H9 (cell line): ENCODE measurements at regions not wholly inside any gene's neighbourhood (a gene's known extent, or its start where the extent isn't known, plus 50 kb on each side); places are given as distances from the start of the nearest gene placed in this dataset.

Experiments
- DNase-seq: peaks from one replicate; pipeline ENCODE4 v3.0.0-alpha.2; 2017
- H2AFZ ChIP-seq: one replicate; pipeline ENCODE4 v1.6.1; 2013; ENCODE audit warnings: mild to moderate bottlenecking, low read length, control low read depth, moderate library complexity
- H2AK5ac ChIP-seq: 2 replicates; pipeline ENCODE4 v1.6.1; 2013; ENCODE audit warnings: low read length, control low read depth, mixed read lengths; ENCODE audit not compliant: insufficient read length
- H2BK120ac ChIP-seq: one replicate; pipeline ENCODE4 v1.6.1; 2013; ENCODE audit warnings: low read depth, mild to moderate bottlenecking, low read length, control low read depth, inconsistent platforms; ENCODE audit not compliant: poor library complexity, severe bottlenecking
- H2BK12ac ChIP-seq: 2 replicates; pipeline ENCODE4 v1.6.1; 2013; ENCODE audit warnings: low read length, control low read depth, mixed read lengths, low read depth; ENCODE audit not compliant: insufficient read length
- H2BK15ac ChIP-seq: 2 replicates; pipeline ENCODE4 v1.6.1; 2013; ENCODE audit warnings: low read depth, low read length, control low read depth
- H2BK20ac ChIP-seq: one replicate; pipeline ENCODE4 v1.6.1; 2013; ENCODE audit warnings: low read depth, mild to moderate bottlenecking, low read length, control low read depth, inconsistent platforms; ENCODE audit not compliant: poor library complexity, severe bottlenecking
- H2BK5ac ChIP-seq: 2 replicates; pipeline ENCODE4 v1.6.1; 2013; ENCODE audit warnings: low read length, control low read depth, mixed read lengths; ENCODE audit not compliant: insufficient read length
- H3K14ac ChIP-seq: 2 replicates; pipeline ENCODE4 v1.6.1; 2013; ENCODE audit warnings: low read length, control low read depth; ENCODE audit not compliant: insufficient read depth
- H3K18ac ChIP-seq: 2 replicates; pipeline ENCODE4 v1.6.1; 2013; ENCODE audit warnings: low read depth, mild to moderate bottlenecking, mixed read lengths, low read length, control low read depth; ENCODE audit not compliant: insufficient read length
- H3K23ac ChIP-seq: 2 replicates; pipeline ENCODE4 v1.6.1; 2013; ENCODE audit warnings: low read length, control low read depth, mixed read lengths, low read depth; ENCODE audit not compliant: insufficient read length
- H3K23me2 ChIP-seq: 2 replicates; pipeline ENCODE4 v1.6.1; 2013; ENCODE audit warnings: low read depth, mild to moderate bottlenecking, mixed read lengths, low read length, control low read depth; ENCODE audit not compliant: insufficient read length, poor library complexity, severe bottlenecking
- H3K27ac ChIP-seq: 2 replicates; pipeline ENCODE4 v1.5.1; 2013; ENCODE audit warnings: low read length, control low read depth, mixed read lengths, low read depth; ENCODE audit not compliant: insufficient read length
- H3K27me3 ChIP-seq: 2 replicates; pipeline ENCODE4 v1.6.1; 2013; ENCODE audit warnings: low read length, control low read depth, inconsistent platforms; ENCODE audit not compliant: insufficient read depth
- H3K4ac ChIP-seq: 2 replicates; pipeline ENCODE4 v1.6.1; 2013; ENCODE audit warnings: low read depth, mild to moderate bottlenecking, control low read depth, inconsistent platforms, low read length, moderate library complexity
- H3K4me1 ChIP-seq: 2 replicates; pipeline ENCODE4 v1.6.1; 2013; ENCODE audit warnings: low read length, control low read depth, inconsistent platforms; ENCODE audit not compliant: insufficient read depth
- H3K4me2 ChIP-seq: 2 replicates; pipeline ENCODE4 v1.6.1; 2013; ENCODE audit warnings: low read length, control low read depth, mixed read lengths; ENCODE audit not compliant: insufficient read length, insufficient read depth
- H3K56ac ChIP-seq: 2 replicates; pipeline ENCODE4 v1.6.1; 2013; ENCODE audit warnings: low read depth, mild to moderate bottlenecking, mixed read lengths, low read length, control low read depth; ENCODE audit not compliant: insufficient read length
- H3K79me1 ChIP-seq: 2 replicates; pipeline ENCODE4 v1.6.1; 2013; ENCODE audit warnings: low read depth, mild to moderate bottlenecking, moderate library complexity, low read length, control low read depth, inconsistent platforms; ENCODE audit not compliant: insufficient read depth, poor library complexity, severe bottlenecking
- H3K79me2 ChIP-seq: 2 replicates; pipeline ENCODE4 v1.6.1; 2013; ENCODE audit warnings: low read length, control low read depth, inconsistent platforms; ENCODE audit not compliant: insufficient read depth
- H3K9ac ChIP-seq: 2 replicates; pipeline ENCODE4 v1.6.1; 2013; ENCODE audit warnings: low read length, control low read depth, mixed read lengths; ENCODE audit not compliant: insufficient read length; ENCODE audit errors: extremely low read depth
- H3K9me3 ChIP-seq: one replicate; pipeline ENCODE4 v1.6.1; 2013; ENCODE audit warnings: low read depth, low read length, inconsistent platforms; ENCODE audit not compliant: control insufficient read depth
- H3T11ph ChIP-seq: one replicate; pipeline ENCODE4 v1.6.1; 2013; ENCODE audit warnings: mild to moderate bottlenecking, low read length, control low read depth, inconsistent platforms
- H4K20me1 ChIP-seq: one replicate; pipeline ENCODE4 v1.6.1; 2013; ENCODE audit not compliant: control insufficient read depth, insufficient read length, insufficient read depth
- H4K5ac ChIP-seq: 2 replicates; pipeline ENCODE4 v1.6.1; 2013; ENCODE audit warnings: low read depth, mild to moderate bottlenecking, mixed read lengths, low read length, control low read depth; ENCODE audit not compliant: insufficient read length
- H4K8ac ChIP-seq: replicated peaks from 2 replicates; pipeline ENCODE4 v1.6.1; 2013; ENCODE audit warnings: low read length, control low read depth, mixed read lengths, low read depth; ENCODE audit not compliant: insufficient read length
- H4K91ac ChIP-seq: 2 replicates; pipeline ENCODE4 v1.6.1; 2013; ENCODE audit warnings: low read depth, mild to moderate bottlenecking, moderate library complexity, mixed read lengths, low read length, control low read depth; ENCODE audit not compliant: insufficient read length
- H3K27ac Mint-ChIP-seq, 3 experiments: 2 replicates in 2 of 3; 3 replicates in 1 of 3; pipeline ENCODE4 v1.8.0; 2020 to 2021; ENCODE audit warnings: mixed read lengths in 3 of 3, mild to moderate bottlenecking in 1 of 3, moderate library complexity in 1 of 3
- H3K27me3 Mint-ChIP-seq: 2 replicates; pipeline ENCODE4 v1.8.0; 2021; ENCODE audit warnings: low read depth, mild to moderate bottlenecking, moderate library complexity, mixed read lengths
- H3K36me3 Mint-ChIP-seq, 3 experiments: 2 replicates in 2 of 3; 3 replicates in 1 of 3; pipeline ENCODE4 v1.8.0; 2020 to 2021; ENCODE audit warnings: low read depth in 3 of 3, mixed read lengths in 3 of 3; ENCODE audit not compliant: insufficient read depth in 1 of 3
- H3K4me1 Mint-ChIP-seq, 2 experiments: 2 replicates each; pipeline ENCODE4 v1.8.0; 2020; ENCODE audit warnings: mixed read lengths in 2 of 2
- H3K4me3 Mint-ChIP-seq, 2 experiments: 2 replicates in 1 of 2; 3 replicates in 1 of 2; pipeline ENCODE4 v1.8.0; 2020 to 2021; ENCODE audit warnings: mild to moderate bottlenecking in 2 of 2, mixed read lengths in 2 of 2, moderate library complexity in 1 of 2
- H3K9me3 Mint-ChIP-seq, 2 experiments: 2 replicates in 1 of 2; 3 replicates in 1 of 2; pipeline ENCODE4 v1.8.0; 2020; ENCODE audit warnings: mild to moderate bottlenecking in 2 of 2, mixed read lengths in 2 of 2, moderate library complexity in 1 of 2
- WGBS: extraction: QIAGEN DNeasy Blood & Tissue Kit; methylation state at CpG from one replicate; pipeline ENCODE4 v1.1.7; 2013; ENCODE audit warnings: missing lambda C conversion rate, low lambda C conversion rate, mixed read lengths; ENCODE audit not compliant: insufficient read length; ENCODE audit errors: extremely low coverage; 5-methylcytosine and 5-hydroxymethylcytosine counted together
- TF ChIP-seq, protein P1 (sequence below): fragments of 200-600 bp; sonication (generic); conservative IDR thresholded peaks from 3 replicates; pipeline ENCODE4 v1.8.0; 2021; ENCODE audit warnings: antibody characterized with exemption, mild to moderate bottlenecking

- Histone ChIP-seq H3K9ac (no peak overlapping the region), H3T11ph (no peak overlapping the region), H2BK12ac (no peak overlapping the region), H3K14ac (no peak overlapping the region), H2BK5ac (no peak overlapping the region), H3K27me3 (no peaks in the 10 kb centered on the region), H3K4me2 (no peak overlapping the region), H3K23ac (no peak overlapping the region), H3K27ac (no peak overlapping the region), H3K4me1 (peaks cover 4% of the 10 kb centered on the region; the same call in 1 of the 2 replicates), H3K56ac (no peak overlapping the region), H2BK20ac (no peak overlapping the region), H2AFZ (no peak overlapping the region), H4K5ac (no peak overlapping the region), H3K79me1 (no peaks in the 10 kb centered on the region), H3K79me2 (no peaks in the 10 kb centered on the region), H4K8ac (no peak overlapping the region), H4K20me1 (no peaks in the 10 kb centered on the region), H3K18ac (no peak overlapping the region), H2BK15ac (no peak overlapping the region), H4K91ac (no peak overlapping the region), H2AK5ac (no peak overlapping the region), H3K4ac (no peak overlapping the region), H2BK120ac (no peak overlapping the region), H3K23me2 (no peaks in the 10 kb centered on the region), H3K9me3 (no peaks in the 10 kb centered on the region)
- Mint-ChIP-seq H3K9me3 (peaks cover 0 to 2% of the 10 kb centered on the region in 2 experiments; a peak in 1 of 5 replicates), H3K36me3 (no peaks in the 10 kb centered on the region), H3K4me1 (peaks cover 19 to 21% of the 10 kb centered on the region in 2 experiments), H3K27ac (peak overlapping the region in 1 of 3 experiments; percentile 83; a peak in 1 of 7 replicates), H3K27me3 (no peaks in the 10 kb centered on the region), H3K4me3 (no peak overlapping the region)
- WGBS, result no CpG with 5 or more reads among the region's 8 CpGs
- DNase-seq, result no peak
- TF ChIP-seq, protein P1, sequence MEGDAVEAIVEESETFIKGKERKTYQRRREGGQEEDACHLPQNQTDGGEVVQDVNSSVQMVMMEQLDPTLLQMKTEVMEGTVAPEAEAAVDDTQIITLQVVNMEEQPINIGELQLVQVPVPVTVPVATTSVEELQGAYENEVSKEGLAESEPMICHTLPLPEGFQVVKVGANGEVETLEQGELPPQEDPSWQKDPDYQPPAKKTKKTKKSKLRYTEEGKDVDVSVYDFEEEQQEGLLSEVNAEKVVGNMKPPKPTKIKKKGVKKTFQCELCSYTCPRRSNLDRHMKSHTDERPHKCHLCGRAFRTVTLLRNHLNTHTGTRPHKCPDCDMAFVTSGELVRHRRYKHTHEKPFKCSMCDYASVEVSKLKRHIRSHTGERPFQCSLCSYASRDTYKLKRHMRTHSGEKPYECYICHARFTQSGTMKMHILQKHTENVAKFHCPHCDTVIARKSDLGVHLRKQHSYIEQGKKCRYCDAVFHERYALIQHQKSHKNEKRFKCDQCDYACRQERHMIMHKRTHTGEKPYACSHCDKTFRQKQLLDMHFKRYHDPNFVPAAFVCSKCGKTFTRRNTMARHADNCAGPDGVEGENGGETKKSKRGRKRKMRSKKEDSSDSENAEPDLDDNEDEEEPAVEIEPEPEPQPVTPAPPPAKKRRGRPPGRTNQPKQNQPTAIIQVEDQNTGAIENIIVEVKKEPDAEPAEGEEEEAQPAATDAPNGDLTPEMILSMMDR, result no peak
Measured at GRCh38 chr1:213376862-213377372, 325.9 kb downstream of the RPS6KC1 start.
